Testis (tissue), 2 donors: ENCODE measurements at regions not wholly inside any gene's neighbourhood (a gene's known extent, or its start where the extent isn't known, plus 50 kb on each side); places are given as distances from the start of the nearest gene placed in this dataset.

Experiments used
- POLR2A ChIP-seq: fragments of 450-650 bp; IDR thresholded peaks from one replicate; pipeline ENCODE4 v1.6.1; 2017; ENCODE audit warnings: antibody characterized with exemption, mild to moderate bottlenecking, moderate library complexity
- TF ChIP-seq, protein P1 (sequence below), 3 experiments: fragments of 450-650 bp in 2 of 3; fragments of 200-600 bp in 1 of 3; sonication (generic) in 1 of 3; IDR thresholded peaks; one replicate each; pipeline ENCODE4 v1.5.1; 2016 to 2019; ENCODE audit warnings: antibody characterized with exemption in 3 of 3, mild to moderate bottlenecking in 2 of 3, moderate library complexity in 1 of 3

DNA sequence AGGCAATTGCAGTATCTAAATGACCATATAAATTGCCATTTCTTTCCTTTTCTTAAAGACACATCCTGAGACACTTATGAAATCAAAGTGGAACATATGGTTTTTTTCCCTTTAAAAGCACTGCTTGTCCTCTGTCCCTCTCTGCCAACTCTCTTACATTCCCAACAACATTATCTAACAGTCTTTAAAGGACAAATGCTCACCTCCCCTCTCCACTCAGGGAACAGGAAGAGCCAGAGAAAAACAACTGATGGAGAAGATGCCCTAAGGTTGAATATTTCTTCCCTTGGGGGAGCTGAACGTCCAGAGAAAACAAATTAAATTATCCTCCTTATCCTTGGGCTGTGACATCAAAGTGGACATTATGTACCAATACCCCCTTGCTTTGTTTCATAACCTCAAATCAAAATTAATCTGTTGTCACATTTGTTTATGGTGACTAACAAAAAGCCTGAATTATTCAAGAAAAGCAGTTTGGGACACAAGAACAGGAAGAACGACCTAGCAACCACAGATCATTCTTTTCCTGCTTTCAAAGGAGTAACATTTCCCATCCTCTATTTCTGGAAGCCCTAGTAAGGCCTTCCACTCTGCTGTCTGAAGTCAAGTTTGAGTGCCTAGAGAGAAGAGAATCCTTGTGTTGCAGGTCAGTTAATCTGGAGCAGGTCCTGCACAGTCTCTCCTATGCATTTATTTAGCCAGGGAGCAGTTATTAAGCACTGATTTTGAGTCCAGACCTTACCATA is 52.6 kb upstream of the PAGE1 start:
- TF ChIP-seq, protein P1, sequence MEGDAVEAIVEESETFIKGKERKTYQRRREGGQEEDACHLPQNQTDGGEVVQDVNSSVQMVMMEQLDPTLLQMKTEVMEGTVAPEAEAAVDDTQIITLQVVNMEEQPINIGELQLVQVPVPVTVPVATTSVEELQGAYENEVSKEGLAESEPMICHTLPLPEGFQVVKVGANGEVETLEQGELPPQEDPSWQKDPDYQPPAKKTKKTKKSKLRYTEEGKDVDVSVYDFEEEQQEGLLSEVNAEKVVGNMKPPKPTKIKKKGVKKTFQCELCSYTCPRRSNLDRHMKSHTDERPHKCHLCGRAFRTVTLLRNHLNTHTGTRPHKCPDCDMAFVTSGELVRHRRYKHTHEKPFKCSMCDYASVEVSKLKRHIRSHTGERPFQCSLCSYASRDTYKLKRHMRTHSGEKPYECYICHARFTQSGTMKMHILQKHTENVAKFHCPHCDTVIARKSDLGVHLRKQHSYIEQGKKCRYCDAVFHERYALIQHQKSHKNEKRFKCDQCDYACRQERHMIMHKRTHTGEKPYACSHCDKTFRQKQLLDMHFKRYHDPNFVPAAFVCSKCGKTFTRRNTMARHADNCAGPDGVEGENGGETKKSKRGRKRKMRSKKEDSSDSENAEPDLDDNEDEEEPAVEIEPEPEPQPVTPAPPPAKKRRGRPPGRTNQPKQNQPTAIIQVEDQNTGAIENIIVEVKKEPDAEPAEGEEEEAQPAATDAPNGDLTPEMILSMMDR (IDR thresholded peaks at IDR 0.05), result no peak
- TF ChIP-seq POLR2A, result no peak
